ENCODE measurements at regions not wholly inside any gene's neighbourhood (a gene's known extent, or its start where the extent isn't known, plus 50 kb on each side); places are given as distances from the start of the nearest gene placed in this dataset.

- peak; percentile 11 for DNase-seq (ENCODE audit: low spot score)
Measured at GRCh38 chr3:139281522-139282196, 62.2 kb upstream of the MRPS22 start.

GRCh38 chr3:139283301-139283700 lies 60.5 kb upstream of the MRPS22 start:
- no peak for DNase-seq (ENCODE audit: low spot score)

GRCh38 chr3:139284221-139284620 lies 59.6 kb upstream of the MRPS22 start:
- no peak for DNase-seq (ENCODE audit: low spot score)

- DNase-seq (ENCODE audit: low spot score) = no peak
Measured at GRCh38 chr3:139285691-139286090, 58.1 kb upstream of the MRPS22 start.

- no peak for DNase-seq (ENCODE audit: low spot score)
Measured at GRCh38 chr3:139286241-139286640, 57.6 kb upstream of the MRPS22 start.

- no peak for DNase-seq (ENCODE audit: low spot score)
Measured at GRCh38 chr3:139286825-139287224, 57.0 kb upstream of the MRPS22 start.

GRCh38 chr3:139287557-139287956 lies 56.3 kb upstream of the MRPS22 start:
- no peak for DNase-seq (ENCODE audit: low spot score)

GRCh38 chr3:139288266-139288821 lies 55.5 kb upstream of the MRPS22 start:
- DNase-seq (ENCODE audit: low spot score) = no peak

- DNase-seq (ENCODE audit: low spot score) = no peak
Measured at GRCh38 chr3:139289860-139290524, 53.8 kb upstream of the MRPS22 start.

- DNase-seq (ENCODE audit: low spot score) = no peak
Measured at GRCh38 chr3:139291276-139292051, 52.4 kb upstream of the MRPS22 start.

- no peak for DNase-seq (ENCODE audit: low spot score)
Measured at GRCh38 chr3:139292192-139292591, 51.6 kb upstream of the MRPS22 start.

- no peak for DNase-seq (ENCODE audit: low spot score)
Measured at GRCh38 chr3:139292711-139293664, 50.8 kb upstream of the MRPS22 start.

GRCh38 chr3:139293665-139294023 lies 50.2 kb upstream of the MRPS22 start:
- DNase-seq (ENCODE audit: low spot score) = no peak
